Fibroblast of skin of abdomen (primary cell): ENCODE measurements at regions not wholly inside any gene's neighbourhood (a gene's known extent, or its start where the extent isn't known, plus 50 kb on each side); places are given as distances from the start of the nearest gene placed in this dataset.
"Not testable (repeated sequence)": the region's sequence is repeated elsewhere in the genome, so short reads cannot be mapped to it uniquely, and the experiment has no call there.

ENCODE experiments used
- DNase-seq: peaks from one replicate; pipeline ENCODE4 v3.0.0-alpha.2; 2013

DNA sequence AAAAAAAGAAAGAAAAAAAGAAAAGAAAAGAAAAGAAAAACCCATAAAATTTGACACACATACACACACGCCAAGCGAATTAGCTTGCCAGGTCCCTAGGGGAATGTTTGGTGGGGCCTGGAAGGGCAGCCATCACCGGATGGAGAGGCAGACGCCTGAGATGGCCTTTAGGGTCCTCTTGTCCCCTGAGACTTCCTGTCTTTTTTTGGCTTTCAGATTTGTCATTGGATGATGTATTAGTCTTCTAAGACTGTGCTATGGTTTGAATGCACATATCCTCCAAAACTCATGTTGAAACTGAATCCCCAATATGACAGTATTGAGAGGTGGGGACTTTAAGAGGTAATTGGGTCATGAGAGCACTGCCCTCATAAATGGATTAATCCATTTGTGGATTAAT is 211.8 kb downstream of the TOMM20 start:
- DNase-seq, result no peak

DNA sequence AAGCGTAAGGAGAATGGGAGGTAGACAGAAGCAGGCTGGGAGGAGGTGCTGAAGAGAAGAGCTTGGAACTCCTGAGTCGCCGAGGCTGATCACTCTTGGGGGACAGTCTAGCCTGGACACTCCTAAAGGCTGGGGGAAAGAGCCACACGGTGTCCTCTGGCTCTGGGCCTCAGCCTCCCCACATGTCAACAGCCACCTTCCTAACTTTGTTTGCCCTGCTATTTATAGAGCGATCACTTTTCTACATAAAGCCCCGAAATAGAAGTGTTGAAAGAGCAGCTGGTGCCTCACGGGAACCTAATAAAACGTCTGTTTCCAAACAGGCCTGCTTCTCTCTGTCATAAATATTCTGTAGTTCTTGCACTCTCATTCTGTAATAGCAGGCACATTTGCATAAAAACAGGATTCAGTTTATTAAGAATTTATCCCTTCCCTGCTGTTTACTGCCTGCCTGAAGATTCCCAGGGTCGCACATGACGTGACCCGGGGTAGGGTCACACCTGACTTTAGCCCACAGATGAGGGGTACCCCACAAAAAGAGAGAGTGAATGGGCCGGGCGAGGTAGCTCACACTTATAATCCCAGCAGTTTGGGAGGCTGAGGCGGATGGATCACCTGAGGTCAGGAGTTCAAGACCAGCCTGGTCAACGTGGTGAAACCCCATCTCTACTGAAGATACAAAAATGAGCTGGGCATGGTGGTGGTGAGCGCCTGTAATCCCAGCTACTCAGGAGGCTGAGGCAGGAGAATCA is 212.5 kb downstream of the TOMM20 start:
- no peak for DNase-seq

DNA sequence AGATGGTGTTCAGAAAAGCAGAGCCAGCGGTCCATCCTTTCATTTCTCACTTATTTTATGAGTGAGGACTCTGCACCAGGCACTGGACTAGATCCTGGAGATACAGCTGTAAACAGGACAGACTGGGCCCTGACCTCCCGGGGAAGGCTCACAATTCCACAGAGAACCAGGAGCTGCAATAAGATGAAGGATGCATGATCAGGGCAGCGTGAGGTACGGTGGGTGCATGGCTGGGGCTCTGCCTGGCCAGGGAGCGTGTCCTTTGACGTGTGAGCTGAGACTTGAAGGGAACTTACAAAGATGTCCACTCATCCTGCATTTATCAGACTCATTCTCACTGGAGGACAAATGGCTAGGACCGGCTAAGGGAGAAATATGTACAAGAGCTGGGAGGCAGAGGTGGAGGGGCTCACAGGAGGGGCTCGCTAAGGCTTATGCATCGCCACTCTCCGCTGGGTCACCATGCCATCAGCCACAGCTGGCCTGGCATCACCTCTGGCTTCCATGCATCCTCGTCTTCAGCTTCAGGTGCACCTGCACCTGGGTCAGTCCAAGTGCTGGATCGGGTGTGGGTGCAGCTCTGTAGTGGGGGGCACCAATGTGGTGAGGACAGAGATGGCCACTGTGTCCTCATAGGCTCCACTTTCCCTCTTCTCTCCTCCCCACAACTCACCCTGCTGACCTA is 213.9 kb downstream of the TOMM20 start:
- no peak for DNase-seq

DNA sequence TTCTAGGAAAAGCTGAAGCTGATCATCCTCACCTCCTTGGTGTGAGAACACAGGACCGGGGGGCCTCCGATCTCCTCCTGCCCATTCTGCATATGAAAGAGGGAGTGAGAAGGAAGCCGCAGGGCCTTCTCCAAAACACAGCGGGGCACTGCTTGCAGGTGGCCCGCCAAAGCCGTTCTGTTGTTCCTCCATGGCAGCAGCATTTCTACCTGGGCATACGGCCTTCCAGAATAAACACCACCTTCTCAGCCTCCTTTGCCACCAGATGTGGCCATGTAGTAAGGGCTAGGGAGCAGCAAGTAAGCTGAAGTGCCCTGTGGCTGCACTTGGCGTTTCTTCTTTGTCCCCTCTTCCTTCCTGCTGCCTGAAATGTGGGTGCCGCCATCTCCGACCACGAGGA is 214.9 kb downstream of the TOMM20 start:
- no peak for DNase-seq

DNA sequence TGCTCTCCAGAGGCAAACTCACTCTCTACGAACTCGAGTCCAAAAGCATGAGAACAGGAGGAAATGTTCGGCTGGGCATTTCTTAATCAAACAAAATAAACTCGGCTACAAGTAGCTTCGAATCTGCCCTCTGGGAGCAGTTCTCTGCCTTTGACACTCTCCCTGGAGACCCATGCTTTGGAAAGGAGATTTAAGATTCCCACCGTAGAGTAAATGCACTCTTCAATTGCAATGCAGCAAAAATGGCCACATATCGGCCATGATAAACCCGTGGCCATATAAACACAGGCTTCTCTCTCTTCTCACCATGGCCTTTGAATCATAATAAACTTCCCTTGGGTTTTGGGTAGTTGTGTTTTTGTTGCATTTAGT is 215.4 kb downstream of the TOMM20 start:
- no peak for DNase-seq

DNA sequence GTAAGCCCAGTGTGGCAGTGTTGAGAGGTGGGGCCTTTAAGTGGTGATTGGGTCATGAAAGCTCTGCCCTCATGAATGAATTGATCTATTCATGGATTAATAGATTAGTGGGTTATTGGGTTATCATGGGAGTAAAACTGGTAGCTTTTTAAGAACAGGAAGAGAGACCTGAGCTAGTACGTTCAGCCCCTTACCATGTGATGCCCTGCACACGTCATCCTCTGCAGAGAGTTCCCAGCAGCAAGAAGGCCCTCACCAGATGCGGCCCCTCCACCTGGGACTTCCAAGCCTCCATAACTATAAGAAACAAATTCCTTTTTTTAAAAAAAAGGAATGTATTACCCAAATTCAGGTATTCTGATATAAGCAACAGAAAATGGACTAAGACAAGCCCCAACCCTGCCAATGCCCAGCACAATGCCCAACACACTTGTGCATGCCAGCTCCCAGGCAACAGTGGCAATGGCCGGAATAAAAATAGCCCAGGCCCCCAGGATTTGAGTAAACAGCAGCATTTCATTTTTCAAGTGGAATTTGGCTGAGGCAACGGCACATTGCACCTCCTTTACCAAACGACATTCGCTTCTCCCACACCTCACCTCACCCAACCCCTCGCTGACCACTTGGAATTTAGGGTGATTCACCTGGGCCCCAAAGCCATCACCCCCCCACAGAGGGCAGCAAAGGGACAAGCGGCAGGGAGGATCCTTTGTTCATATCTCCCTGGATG is 215.9 kb downstream of the TOMM20 start:
- DNase-seq, result no peak

DNA sequence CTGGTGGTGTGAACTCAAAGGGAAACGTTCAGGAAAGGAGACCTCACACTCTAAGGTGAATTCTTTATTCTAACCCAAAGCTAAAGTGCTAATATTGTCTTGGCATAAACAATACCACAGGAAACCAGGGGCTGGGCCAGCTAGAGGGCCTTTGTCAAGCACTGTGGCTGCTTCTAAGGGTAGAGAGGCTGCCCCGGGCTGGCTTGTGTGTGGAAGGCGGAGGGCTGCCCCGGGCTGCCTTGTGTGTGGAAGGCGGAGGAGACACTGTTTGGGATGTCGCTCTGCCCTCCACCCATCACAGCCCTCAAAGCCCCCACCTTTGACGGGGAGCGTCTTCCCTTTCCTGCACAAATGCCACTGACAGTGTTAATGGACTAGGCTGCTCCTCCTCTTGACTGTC is 216.8 kb downstream of the TOMM20 start:
- DNase-seq, result no peak

DNA sequence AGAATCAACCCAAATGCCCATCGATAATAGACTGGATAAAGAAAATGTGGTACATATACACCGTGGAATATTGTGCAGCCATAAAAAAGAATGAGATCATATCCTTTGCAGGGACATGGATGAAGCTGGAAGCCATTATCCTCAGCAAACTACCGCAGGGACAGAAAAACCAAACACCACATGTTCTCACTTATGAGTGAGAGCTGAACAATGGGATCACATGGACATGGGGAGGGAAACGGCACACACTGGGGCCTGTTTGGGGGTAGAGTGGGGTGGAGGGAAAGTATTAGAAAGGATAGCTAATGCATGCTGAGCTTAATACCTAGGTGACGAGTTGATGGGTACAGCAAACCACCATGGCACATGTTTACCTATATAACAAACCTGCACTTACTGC is 217.5 kb downstream of the TOMM20 start:
- not testable (repeated sequence) for DNase-seq

DNA sequence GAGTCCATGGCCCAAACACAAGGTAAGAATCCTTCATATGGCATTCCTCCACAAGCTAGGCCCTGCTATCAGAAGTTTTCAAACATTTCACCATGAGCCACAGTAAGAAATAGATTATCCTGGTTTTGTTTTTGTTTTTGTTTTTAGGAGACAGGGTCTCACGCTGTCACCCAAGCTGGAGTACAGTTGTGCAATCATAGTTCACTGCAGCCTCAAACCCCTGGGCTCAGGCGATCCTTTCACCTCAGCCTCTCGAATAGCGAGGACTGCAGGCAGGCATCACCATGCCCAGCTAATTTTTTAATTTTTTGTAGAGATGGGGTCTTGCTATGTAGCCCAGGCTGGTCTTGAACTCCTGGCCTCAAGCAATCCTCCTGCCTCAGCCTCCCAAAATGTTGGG is 218.8 kb downstream of the TOMM20 start:
- no peak for DNase-seq

DNA sequence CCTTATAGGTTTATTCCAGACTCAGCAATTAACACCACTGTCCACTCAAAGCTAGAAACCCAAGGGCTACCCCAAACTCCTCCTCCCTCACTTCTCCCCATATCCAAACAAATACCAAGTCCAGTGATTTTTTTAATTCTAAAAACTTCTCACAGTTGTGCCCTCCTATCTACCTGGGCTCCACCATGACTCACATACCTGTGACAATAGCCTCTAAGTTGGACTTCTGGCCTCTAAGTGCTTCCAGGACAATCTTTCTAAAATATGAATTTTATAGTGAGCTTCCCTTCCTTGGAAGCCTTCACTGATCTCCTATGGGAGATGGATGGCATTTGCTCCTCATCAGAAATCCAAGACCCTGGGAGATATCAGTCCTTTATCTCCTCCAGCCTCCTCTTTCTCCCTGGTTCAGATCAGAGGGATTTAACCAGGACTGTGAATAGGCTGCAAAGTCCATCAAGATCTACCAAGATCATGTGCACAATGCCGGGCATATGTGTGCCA is 219.3 kb downstream of the TOMM20 start:
- no peak for DNase-seq

DNA sequence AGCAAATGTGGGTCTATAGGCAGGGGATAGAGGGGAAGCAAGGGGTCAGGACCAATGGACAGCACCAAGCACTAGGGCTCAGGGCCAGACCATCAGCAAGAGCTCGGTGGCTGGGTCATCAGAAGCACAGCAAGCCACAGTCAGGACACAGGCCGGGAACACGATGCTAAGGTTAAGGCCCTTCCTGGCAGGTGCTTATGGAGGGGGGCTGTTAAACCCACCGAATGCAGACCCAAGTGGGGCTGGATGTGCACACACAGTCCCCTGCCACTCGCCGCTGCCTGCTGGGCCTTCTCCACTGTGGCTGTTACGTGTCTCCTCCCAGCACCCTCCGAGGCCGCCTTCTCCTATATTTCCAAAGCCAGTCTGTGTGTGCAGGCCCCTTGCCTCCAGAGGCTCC is 220.1 kb downstream of the TOMM20 start:
- no peak for DNase-seq

DNA sequence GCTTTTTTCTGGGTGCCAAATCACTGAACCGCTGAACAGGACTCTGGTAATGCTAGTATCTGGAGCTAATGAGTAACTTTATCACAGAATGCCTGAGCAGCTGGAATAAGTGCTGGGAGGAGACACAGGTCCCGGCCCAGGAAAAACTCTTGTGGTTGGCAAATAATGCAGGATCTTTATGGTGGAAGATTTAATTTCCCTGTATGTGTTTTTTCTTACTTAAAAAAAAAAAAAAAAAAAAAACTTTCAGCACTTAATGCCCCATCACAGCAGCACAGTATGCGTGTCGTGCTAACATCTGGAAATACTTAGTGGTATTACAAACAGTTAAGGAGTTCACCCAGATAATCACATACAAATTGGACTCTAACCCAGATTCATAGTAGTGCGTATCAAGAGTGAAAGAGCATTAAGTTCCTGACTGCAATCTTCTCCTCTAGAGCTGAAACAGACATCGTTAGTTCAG is 220.7 kb downstream of the TOMM20 start:
- DNase-seq, result peak; percentile 92

DNA sequence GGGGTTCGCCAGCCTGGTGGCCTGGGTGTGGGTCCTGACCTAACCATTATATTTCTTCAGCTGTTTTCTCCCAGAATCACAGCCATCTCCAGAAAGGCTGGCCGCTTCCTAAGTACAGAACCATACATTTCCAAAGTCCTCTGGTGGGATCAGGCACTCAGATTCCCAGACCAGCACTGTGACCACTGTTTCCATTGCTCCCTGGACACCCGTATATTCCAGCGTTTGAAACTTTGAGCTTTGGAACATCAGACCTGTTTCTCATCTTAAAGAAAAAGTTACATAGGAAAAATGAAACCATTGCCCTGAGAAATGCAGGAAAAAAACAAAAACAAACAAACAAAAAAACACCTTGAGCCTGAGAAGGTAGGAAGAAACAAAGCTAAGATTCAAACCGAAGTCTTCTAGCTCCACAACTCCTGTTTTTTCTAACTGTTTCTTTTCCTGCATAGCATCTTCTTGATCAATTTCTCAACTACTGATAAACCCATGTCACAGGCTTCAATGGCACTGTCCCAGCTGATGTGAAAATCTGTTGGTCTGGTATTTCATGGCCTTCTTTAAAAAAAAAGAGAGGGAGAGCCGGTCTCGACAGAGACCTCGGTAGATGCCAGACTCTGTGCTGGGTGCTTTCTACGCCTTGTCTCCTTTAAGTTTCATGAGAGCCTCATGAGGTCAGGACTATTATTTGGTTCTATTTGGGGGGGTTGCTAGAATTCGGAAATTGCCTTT is 221.3 kb downstream of the TOMM20 start:
- DNase-seq, result no peak

DNA sequence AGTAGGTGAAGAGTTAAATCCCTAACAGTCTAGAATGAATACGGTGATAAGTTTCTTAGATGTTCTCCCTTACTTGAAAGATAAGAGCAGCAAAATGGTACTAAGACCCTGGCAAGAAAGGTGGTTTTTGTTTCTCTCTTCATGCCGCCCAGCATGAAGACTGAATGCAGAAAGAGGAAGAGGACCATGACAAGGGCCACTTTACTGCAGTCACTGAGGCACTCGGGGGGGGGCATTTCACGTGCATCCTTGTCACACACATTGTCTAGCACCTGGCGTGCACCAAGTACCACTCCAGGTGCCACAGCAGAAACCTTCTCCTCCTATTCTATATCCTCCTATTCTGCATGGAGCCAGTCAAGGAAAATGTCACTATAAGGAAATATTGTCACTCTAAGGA is 222.0 kb downstream of the TOMM20 start:
- no peak for DNase-seq

DNA sequence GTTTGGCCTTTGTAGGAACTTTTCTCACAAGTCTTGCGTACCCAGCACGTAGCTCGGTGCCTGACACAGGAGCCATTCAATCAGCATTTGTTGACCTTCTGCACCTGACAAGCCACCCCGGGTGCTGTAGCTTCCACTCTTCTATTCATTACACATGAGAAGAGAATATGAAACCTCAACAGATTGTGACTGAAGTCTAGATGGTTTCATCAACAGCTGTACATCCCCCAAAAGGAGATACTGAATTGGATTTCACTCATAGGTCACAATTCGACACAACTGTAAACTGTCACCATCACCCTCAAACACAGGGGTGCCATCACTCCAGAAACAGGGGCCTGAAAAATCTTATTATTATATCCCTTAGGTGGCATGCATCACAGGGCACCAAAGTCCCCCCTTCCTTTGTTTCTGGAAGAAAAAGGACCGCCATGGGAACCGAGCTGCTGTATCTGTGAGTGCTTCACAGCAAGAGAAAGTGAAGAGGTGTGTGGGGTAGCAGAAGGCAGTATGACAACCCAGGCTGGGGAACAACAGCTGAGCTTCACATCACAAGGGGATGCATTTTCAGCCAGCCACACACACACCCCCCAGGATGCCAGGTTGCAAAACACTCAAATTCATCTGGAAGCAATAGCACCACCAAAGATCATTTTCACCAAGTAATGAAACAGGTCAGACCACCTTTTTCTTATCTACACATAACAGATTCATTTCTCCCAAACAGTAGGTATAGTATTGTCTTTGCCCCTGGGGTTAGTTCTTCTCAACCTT is 225.7 kb downstream of the TOMM20 start:
- DNase-seq, result no peak

DNA sequence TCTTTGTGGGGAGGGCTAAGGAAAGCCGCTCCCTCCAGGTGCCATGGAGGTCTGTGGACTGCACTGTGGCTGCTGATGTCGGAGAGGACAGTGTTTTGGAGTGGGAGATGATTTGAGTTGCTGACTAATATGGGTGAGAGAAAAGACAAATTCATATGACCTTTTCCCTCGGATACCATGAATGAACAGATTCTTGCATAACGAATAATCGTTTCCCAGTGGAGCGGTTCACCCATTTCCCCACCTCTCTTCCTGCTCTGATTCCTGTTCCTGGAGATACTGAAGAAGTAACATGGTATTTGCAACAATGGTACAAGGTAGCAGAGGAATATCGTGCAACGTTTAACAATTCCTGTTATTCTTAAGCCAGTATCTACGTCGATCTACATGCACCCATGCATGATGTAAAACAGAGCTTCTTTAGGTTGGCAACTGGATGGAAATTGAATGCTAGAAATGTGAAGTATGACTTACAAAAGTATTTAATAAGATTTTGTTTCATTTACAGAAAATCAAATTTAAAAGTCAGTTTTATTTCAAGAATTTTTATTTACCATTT is 227.1 kb downstream of the TOMM20 start:
- no peak for DNase-seq

DNA sequence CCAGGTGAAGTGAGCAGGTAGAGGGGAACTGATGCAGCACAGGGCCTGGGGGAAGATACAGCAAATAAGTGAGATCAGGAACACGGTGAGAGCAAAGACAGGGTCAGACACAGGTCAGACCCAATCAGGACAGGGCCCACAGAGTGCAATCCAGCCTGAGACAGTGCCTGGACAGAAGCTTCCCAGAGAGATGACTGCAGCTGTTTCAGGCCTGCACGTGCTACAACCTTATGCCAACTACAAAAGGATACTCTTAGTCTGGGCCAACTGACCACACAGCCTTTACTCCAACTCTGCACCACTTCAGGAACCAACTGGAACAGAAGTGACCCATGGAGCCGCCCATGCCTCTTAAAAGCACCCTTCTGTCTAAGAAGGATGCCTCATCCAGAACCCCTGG is 228.0 kb downstream of the TOMM20 start:
- DNase-seq, result no peak

DNA sequence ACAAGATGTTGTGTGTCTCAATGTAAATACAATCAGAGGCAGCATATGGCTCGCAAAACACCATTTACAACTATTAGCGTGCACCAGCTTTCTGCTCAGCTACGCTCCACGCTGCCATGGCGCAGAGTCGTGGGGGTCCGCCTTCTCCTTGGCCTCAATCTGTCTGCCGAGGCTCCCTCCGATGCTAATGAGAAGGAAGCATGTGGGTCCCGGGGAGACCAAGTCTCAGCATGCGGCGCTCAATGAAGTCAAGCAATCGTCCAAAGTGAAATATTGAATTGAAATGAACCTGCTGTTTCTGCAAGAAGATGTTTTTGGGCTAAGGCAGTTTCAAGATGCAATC is 228.9 kb downstream of the TOMM20 start:
- DNase-seq, result no peak

DNA sequence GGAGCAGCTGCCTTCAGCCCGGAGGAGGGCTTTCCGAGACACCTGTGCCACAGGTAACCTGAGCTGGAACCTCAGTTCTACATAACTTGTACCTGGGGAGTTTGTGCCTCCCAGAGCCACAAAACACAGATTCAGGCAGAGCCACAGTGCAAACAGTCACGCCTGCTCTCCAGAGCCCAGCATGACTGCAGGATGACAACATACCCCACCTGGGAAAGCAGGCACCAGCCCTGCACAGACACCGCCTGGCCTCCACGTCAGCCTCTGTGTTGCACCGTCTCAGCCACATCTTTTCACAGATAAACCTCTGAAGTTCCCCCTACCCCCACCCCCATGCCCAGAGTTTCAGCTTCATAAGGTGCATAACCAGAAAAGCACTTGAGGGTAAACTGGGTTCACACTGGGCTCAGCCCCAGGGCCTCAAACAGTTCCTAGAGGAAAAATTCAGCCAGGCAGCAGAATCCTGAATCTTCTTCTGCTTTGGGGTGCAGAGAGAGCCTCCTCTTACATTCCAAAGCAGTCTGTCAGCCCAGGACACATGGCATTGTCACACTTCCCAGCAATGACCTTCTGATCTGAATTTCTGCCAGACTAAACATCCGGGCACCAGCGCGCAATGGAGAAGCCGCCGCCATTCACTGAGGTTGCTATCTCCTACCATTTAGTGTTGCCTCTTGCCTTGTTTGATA is 229.5 kb downstream of the TOMM20 start:
- no peak for DNase-seq

DNA sequence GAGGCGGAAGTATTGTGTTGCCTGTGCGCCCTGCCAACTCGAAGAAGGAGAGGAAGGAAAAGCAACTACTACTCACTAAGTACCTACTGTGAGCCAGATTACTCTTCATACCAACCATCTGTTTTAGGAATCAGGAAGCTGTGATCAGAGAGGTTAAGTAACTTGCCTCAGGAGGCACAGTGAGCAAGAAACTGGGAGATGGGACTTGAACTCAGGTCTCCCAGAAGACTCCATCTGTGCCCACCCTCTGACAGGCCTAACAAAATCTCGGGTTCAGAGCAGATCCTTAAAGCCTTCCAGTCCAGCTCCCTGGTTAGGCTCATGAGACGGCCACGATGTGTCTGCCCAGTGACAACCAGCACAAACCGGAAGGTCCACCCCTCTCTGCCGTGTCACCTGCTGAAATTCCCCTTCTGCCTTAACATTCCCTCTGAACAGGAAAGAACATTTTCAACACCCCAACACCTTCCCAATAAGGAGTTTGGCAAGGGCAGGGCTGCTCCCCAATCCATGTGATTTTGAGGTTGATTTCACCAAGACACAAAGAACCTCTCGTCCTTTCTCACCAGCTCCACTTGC is 230.1 kb downstream of the TOMM20 start:
- no peak for DNase-seq
